ENCODE measurements at regions not wholly inside any gene's neighbourhood (a gene's known extent, or its start where the extent isn't known, plus 50 kb on each side); places are given as distances from the start of the nearest gene placed in this dataset.

DNA sequence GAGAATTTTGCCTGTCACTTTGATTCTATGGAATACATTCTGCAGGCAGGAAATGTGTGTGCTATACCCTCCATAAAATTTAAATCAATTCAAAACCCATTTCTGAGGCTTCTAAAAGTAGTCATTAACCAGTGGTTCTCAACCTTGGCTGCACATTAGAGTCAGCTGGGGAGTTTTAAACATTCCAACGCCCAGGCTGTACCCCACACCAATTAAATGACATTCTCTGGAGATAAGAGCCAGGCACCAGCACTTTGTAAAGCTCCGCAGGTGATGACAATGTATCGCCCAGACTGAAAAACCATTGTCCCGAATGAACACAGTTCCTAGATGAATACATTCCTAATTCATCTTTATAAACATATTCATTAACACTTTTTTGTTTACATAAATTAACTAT is 110.6 kb upstream of the MB21D2 start:
- Histone ChIP-seq H3K9me3 (replicated peaks; ENCODE audit: control insufficient read depth, insufficient read depth, low read length) (no peaks in the 10 kb centered on the region), H4K20me1 (replicated peaks; ENCODE audit: control insufficient read depth, extremely low read depth, insufficient read depth, low read length) (no peaks in the 10 kb centered on the region), H2AFZ (ENCODE audit: low read depth, low read length) (no peak overlapping the region), H3K4me3 (replicated peaks in 1 of 3; ENCODE audit: insufficient read depth in 1 of 3, low read depth in 1 of 3, low read length in 3 of 3) (no peak overlapping the region), H3K4me2 (ENCODE audit: insufficient read depth, low read length) (no peak overlapping the region), H3K27ac (ENCODE audit: insufficient read depth, low read depth, low read length) (no peak overlapping the region), H3K9ac (replicated peaks; ENCODE audit: extremely low read depth, insufficient read depth, low read length) (no peak overlapping the region), H3K27me3 (ENCODE audit: control insufficient read depth in 2 of 2, insufficient read depth in 2 of 2, low read length in 2 of 2) (peaks cover 0 to 7% of the 10 kb centered on the region in 2 experiments), H3K36me3 (ENCODE audit: control insufficient read depth in 2 of 2, extremely low read depth in 1 of 2, insufficient read depth in 2 of 2, low read length in 2 of 2) (no peaks in the 10 kb centered on the region), H3K4me1 (ENCODE audit: control insufficient read depth, extremely low read depth, insufficient read depth, low read length) (no peaks in the 10 kb centered on the region), H3K79me2 (ENCODE audit: control insufficient read depth, insufficient read depth, low read length) (no peaks in the 10 kb centered on the region), H3K9me1 (replicated peaks; ENCODE audit: control insufficient read depth, extremely low read depth, insufficient read depth, low read length) (no peaks in the 10 kb centered on the region)
- intact Hi-C loops (cut with micrococcal nuclease), result no loop called here
- no TSS peak for BruUV-seq (replicated peaks)
- no peak for TF ChIP-seq POLR2AphosphoS5 (IDR thresholded peaks at IDR 0.05; ENCODE audit: insufficient read depth, low read depth, low read length)
- TF ChIP-seq, protein P1, sequence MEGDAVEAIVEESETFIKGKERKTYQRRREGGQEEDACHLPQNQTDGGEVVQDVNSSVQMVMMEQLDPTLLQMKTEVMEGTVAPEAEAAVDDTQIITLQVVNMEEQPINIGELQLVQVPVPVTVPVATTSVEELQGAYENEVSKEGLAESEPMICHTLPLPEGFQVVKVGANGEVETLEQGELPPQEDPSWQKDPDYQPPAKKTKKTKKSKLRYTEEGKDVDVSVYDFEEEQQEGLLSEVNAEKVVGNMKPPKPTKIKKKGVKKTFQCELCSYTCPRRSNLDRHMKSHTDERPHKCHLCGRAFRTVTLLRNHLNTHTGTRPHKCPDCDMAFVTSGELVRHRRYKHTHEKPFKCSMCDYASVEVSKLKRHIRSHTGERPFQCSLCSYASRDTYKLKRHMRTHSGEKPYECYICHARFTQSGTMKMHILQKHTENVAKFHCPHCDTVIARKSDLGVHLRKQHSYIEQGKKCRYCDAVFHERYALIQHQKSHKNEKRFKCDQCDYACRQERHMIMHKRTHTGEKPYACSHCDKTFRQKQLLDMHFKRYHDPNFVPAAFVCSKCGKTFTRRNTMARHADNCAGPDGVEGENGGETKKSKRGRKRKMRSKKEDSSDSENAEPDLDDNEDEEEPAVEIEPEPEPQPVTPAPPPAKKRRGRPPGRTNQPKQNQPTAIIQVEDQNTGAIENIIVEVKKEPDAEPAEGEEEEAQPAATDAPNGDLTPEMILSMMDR (IDR thresholded peaks at IDR 0.05; ENCODE audit: extremely low read depth in 1 of 2, insufficient read depth in 1 of 2, low read depth in 1 of 2, low read length in 2 of 2), result no peak
- no peak for TF ChIP-seq MYC (IDR thresholded peaks at IDR 0.05; ENCODE audit: low read depth, low read length)
- no peak for TF ChIP-seq GATA2 (IDR thresholded peaks at IDR 0.05; ENCODE audit: insufficient read depth, insufficient read length, low read depth, low read length)
- FAIRE-seq, result no peak
- POLR2A ChIA-PET, result no interaction called here
- dilution Hi-C loops (cut with MboI; ENCODE audit: extremely low pct_ligation_motif_present, low sequenced_read_pairs), result no loop called here
- CTCF ChIA-PET, result interaction anchor here (1.2 to 1.7 kb wide), 4 partner anchors 10 to 163 kb away, joined by 3 to 5 read pairs (median 4); no protein-coding TSS in a partner anchor
- no peak for DNase-seq (ENCODE audit: low read depth, low spot score)

DNA sequence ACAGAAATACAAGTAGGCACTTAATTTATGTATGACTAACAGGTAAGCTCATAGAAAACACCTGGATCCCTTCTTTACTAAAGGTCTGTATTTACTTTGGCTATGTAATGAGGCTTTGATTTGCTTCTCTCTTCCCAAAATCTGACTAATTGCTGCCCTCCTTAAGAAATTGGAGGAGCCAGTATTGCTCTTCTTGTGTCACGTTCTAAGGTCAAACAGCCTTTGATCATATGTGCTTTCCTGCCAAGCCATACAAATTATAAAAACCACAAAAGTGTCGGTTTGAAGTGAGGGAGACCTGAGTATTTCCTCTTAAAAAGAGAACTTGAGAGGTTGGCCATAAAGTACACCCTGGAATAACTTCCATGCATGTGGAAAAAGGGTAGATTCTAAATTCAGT is 112.1 kb upstream of the MB21D2 start:
- no peak overlapping the region for H2AFZ ChIP-seq (ENCODE audit: low read depth, low read length)
- no peak overlapping the region for H3K27ac ChIP-seq (ENCODE audit: insufficient read depth, low read depth, low read length)
- no peak overlapping the region for H3K4me3 ChIP-seq (replicated peaks in 1 of 3; ENCODE audit: insufficient read depth in 1 of 3, low read depth in 1 of 3, low read length in 3 of 3)
- no TSS peak for BruUV-seq (replicated peaks)
- H3K4me2 ChIP-seq (ENCODE audit: insufficient read depth, low read length), result no peak overlapping the region
- dilution Hi-C loops (cut with MboI; ENCODE audit: extremely low pct_ligation_motif_present, low sequenced_read_pairs), result no loop called here
- POLR2A ChIA-PET, result no interaction called here
- H4K20me1 ChIP-seq (replicated peaks; ENCODE audit: control insufficient read depth, extremely low read depth, insufficient read depth, low read length), result no peaks in the 10 kb centered on the region
- no peaks in the 10 kb centered on the region for H3K9me1 ChIP-seq (replicated peaks; ENCODE audit: control insufficient read depth, extremely low read depth, insufficient read depth, low read length)
- H3K9ac ChIP-seq (replicated peaks; ENCODE audit: extremely low read depth, insufficient read depth, low read length), result no peak overlapping the region
- no peaks in the 10 kb centered on the region for H3K79me2 ChIP-seq (ENCODE audit: control insufficient read depth, insufficient read depth, low read length)
- H3K27me3 ChIP-seq (ENCODE audit: control insufficient read depth in 2 of 2, insufficient read depth in 2 of 2, low read length in 2 of 2), result peaks cover 0 to 7% of the 10 kb centered on the region in 2 experiments
- TF ChIP-seq POLR2AphosphoS5 (IDR thresholded peaks at IDR 0.05; ENCODE audit: insufficient read depth, low read depth, low read length) (no peak), EZH2 (IDR thresholded peaks at IDR 0.05; ENCODE audit: borderline replicate concordance, low read depth, low read length, severe bottlenecking) (no peak), MYC (IDR thresholded peaks at IDR 0.05; ENCODE audit: low read depth, low read length) (no peak), GATA2 (IDR thresholded peaks at IDR 0.05; ENCODE audit: insufficient read depth, insufficient read length, low read depth, low read length) (no peak), FOS (IDR thresholded peaks at IDR 0.05; ENCODE audit: borderline replicate concordance, insufficient read depth, low read length) (no peak)
- CTCF ChIA-PET, result interaction anchor here (1.6 kb wide), 1 partner anchor 12 kb away, joined by 4 read pairs; no protein-coding TSS in a partner anchor
- no peaks in the 10 kb centered on the region for H3K4me1 ChIP-seq (ENCODE audit: control insufficient read depth, extremely low read depth, insufficient read depth, low read length)
- no peaks in the 10 kb centered on the region for H3K9me3 ChIP-seq (replicated peaks; ENCODE audit: control insufficient read depth, insufficient read depth, low read length)
- intact Hi-C loops (cut with micrococcal nuclease), result no loop called here
- no peak for DNase-seq (ENCODE audit: low read depth, low spot score)
- FAIRE-seq, result no peak
- no peaks in the 10 kb centered on the region for H3K36me3 ChIP-seq (ENCODE audit: control insufficient read depth in 2 of 2, extremely low read depth in 1 of 2, insufficient read depth in 2 of 2, low read length in 2 of 2)
